ENCODE measurements at regions not wholly inside any gene's neighbourhood (a gene's known extent, or its start where the extent isn't known, plus 50 kb on each side); places are given as distances from the start of the nearest gene placed in this dataset.
"Not testable (repeated sequence)": the region's sequence is repeated elsewhere in the genome, so short reads cannot be mapped to it uniquely, and the experiment has no call there.

DNA sequence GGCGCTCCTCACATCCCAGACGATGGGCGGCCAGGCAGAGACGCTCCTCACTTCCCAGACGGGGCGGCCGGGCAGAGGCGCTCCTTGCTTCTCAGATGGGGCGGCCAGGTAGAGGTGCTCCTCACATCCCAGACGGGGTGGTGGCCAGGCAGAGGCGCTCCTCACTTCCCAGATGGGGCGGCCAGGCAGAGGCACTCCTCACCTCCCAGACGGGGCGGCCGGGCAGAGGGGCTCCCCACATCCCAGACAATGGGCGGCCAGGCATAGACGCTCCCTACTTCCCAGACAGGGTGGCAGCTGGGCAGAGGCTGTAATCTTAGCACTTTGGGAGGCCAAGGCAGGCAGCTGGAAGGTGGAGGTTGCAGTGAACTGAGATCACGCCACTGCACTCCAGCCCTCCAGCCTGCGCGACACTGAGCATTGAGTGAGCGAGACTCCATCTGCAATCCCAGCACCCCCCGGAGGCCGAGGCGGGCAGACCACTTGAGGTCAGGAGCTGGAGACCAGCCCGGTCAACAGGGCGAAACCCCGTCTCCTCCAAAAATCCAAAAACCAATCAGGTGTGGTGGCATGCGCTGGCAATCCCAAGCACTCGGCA is 833.7 kb upstream of the RAG2 start:
- not testable (repeated sequence) for TF ChIP-seq POLR2A (IDR thresholded peaks at IDR 0.05; ENCODE audit: low read length); GATA1 (IDR thresholded peaks at IDR 0.05; ENCODE audit: low read depth, low read length)
